Peyer's patch (tissue), 4 donors: ENCODE measurements at regions not wholly inside any gene's neighbourhood (a gene's known extent, or its start where the extent isn't known, plus 50 kb on each side); places are given as distances from the start of the nearest gene placed in this dataset.

Experiments
- CTCF ChIP-seq, 6 experiments: fragments of 450-650 bp in 4 of 6; fragments of 200-600 bp in 2 of 6; sonication (generic) in 1 of 6; IDR thresholded peaks; one replicate each; pipeline ENCODE4 v1.5.1; 2017 to 2019; ENCODE audit warnings: antibody characterized with exemption in 6 of 6, mild to moderate bottlenecking in 3 of 6, moderate library complexity in 1 of 6
- POLR2A ChIP-seq, 2 donors: fragments of 450-650 bp; IDR thresholded peaks; one replicate each; pipeline ENCODE4 v1.5.1; 2017; ENCODE audit warnings: antibody characterized with exemption in 2 of 2, mild to moderate bottlenecking in 2 of 2, moderate library complexity in 2 of 2

- TF ChIP-seq CTCF (IDR thresholded peaks at IDR 0.05) (no peak), POLR2A (IDR thresholded peaks at IDR 0.05) (no peak)
Measured at GRCh38 chr14:49294621-49295148, 291.5 kb downstream of the RPS29 start.
